A549 (cell line): ENCODE measurements at regions not wholly inside any gene's neighbourhood (a gene's known extent, or its start where the extent isn't known, plus 50 kb on each side); places are given as distances from the start of the nearest gene placed in this dataset.

Experiments
- ATAC-seq, 2 experiments: fragments of 200-7000 bp in 1 of 2; fragments of >200 bp in 1 of 2; cut with Nextera tagmentation in 1 of 2; cut with Tn5 transposase in 1 of 2; 3 replicates each; pipeline versions ENCODE4 v1.8.0 to v1.9.1; 2018 to 2020; ENCODE audit warnings: mild to moderate bottlenecking in 1 of 2, moderate library complexity in 1 of 2
- CTCF ChIA-PET: fragments of 300-600 bp; sonication (Branson Sonifier 250); formaldehyde crosslinking; extraction: SDS; loops from one replicate; lab custom pipeline; 2021; ENCODE audit warnings: antibody characterized with exemption, inconsistent platforms; lab: Yijun Ruan, JAX
- POLR2A ChIA-PET: fragments of 350-600 bp; formaldehyde crosslinking; extraction: SDS; loops from one replicate; lab custom pipeline; 2021; ENCODE audit warnings: antibody characterized with exemption, inconsistent platforms; lab: Yijun Ruan, JAX
- DNase-seq, 2 experiments: peaks; one replicate each; pipeline versions ENCODE4 v3.0.0 to v3.0.0-alpha.2; 2011 to 2016; ENCODE audit warnings: low read depth in 1 of 2, low spot score in 1 of 2
- FAIRE-seq: peaks from 2 replicates; lab custom pipeline; 2011; peaks lifted over from hg19 to GRCh38; lab: Jason Lieb, UNC
- H3K27ac ChIP-seq, 2 experiments: fragments of >200 bp; sonication (Bioruptor Twin); formaldehyde crosslinking; 3 replicates each; pipeline ENCODE4 v1.5.1; 2016 to 2017
- H3K4me1 ChIP-seq: fragments of >200 bp; sonication (Bioruptor Twin); formaldehyde crosslinking; 3 replicates; pipeline ENCODE4 v1.6.1; 2016
- H3K4me2 ChIP-seq: fragments of >200 bp; sonication (Bioruptor Twin); formaldehyde crosslinking; 3 replicates; pipeline ENCODE4 v1.6.1; 2016
- H3K4me3 ChIP-seq: fragments of >200 bp; sonication (Bioruptor Twin); formaldehyde crosslinking; 3 replicates; pipeline ENCODE4 v1.5.1; 2016
- H3K9me3 ChIP-seq: fragments of >200 bp; sonication (Bioruptor Twin); formaldehyde crosslinking; 3 replicates; pipeline ENCODE4 v1.6.1; 2016
- BHLHE40 ChIP-seq: IDR thresholded peaks from 2 replicates; pipeline ENCODE4 v1.6.1; 2012; ENCODE audit warnings: low read depth, low read length, inconsistent platforms
- CBX2 ChIP-seq: fragments of 200-600 bp; sonication (generic); IDR thresholded peaks from 2 replicates; pipeline ENCODE4 v1.6.1; 2016; ENCODE audit warnings: low read depth, mild to moderate bottlenecking, borderline replicate concordance
- CEBPB ChIP-seq, 2 experiments: fragments of >200 bp in 1 of 2; sonication (Bioruptor Twin) in 1 of 2; formaldehyde crosslinking in 1 of 2; IDR thresholded peaks; 2 replicates each; pipeline ENCODE4 v1.6.1; 2012 to 2016
- CHD2 ChIP-seq: fragments of 150-350 bp; IDR thresholded peaks from 2 replicates; pipeline ENCODE4 v1.6.1; 2014; ENCODE audit warnings: low read length; ENCODE audit not compliant: partially characterized antibody
- FOSB ChIP-seq: fragments of 250-450 bp; sonication (Bioruptor Pico); IDR thresholded peaks from 2 replicates; pipeline ENCODE4 v1.5.0; 2020; ENCODE audit warnings: mild to moderate bottlenecking, moderate library complexity
- HES2 ChIP-seq: fragments of >200 bp; sonication (Bioruptor Twin); formaldehyde crosslinking; IDR thresholded peaks from 2 replicates; pipeline ENCODE4 v1.6.1; 2016
- HEYL ChIP-seq: fragments of 250-450 bp; sonication (Bioruptor Pico); IDR thresholded peaks from 2 replicates; pipeline ENCODE4 v1.8.0; 2021; ENCODE audit warnings: mild to moderate bottlenecking, moderate library complexity
- HOXA7 ChIP-seq: fragments of 250-450 bp; sonication (Bioruptor Pico); IDR thresholded peaks from 2 replicates; pipeline ENCODE4 v1.5.0; 2020; ENCODE audit warnings: mild to moderate bottlenecking, moderate library complexity
- MAX ChIP-seq: IDR thresholded peaks from 2 replicates; pipeline ENCODE4 v1.6.1; 2012
- MAZ ChIP-seq: fragments of 150-350 bp; IDR thresholded peaks from 2 replicates; pipeline ENCODE4 v1.6.1; 2014; ENCODE audit warnings: antibody characterized with exemption, low read depth, low read length, borderline replicate concordance
- NFE2L2 ChIP-seq: fragments of 150-350 bp; conservative IDR thresholded peaks from 2 replicates; pipeline ENCODE4 v1.6.1; 2014; ENCODE audit warnings: low read length
- NPAS2 ChIP-seq: fragments of 250-450 bp; sonication (Bioruptor Pico); IDR thresholded peaks from 2 replicates; pipeline ENCODE4 v1.8.0; 2022; ENCODE audit warnings: mild to moderate bottlenecking, moderate library complexity, borderline replicate concordance
- NR3C1 ChIP-seq: fragments of >200 bp; sonication (Bioruptor Twin); formaldehyde crosslinking; IDR thresholded peaks from 3 replicates; pipeline ENCODE4 v1.6.1; 2017
- PBX3 ChIP-seq: IDR thresholded peaks from 2 replicates; pipeline ENCODE4 v1.6.1; 2012
- PHF8 ChIP-seq: fragments of 200-600 bp; sonication (generic); IDR thresholded peaks from 2 replicates; pipeline ENCODE4 v1.6.1; 2016; ENCODE audit warnings: low read depth, mild to moderate bottlenecking, antibody characterized with exemption, moderate library complexity, borderline replicate concordance
- POLR2A ChIP-seq: IDR thresholded peaks from 2 replicates; pipeline ENCODE4 v1.6.1; 2012; ENCODE audit warnings: mild to moderate bottlenecking, low read length
- POLR2AphosphoS2 ChIP-seq: conservative IDR thresholded peaks from 2 replicates; pipeline ENCODE4 v1.6.1; 2012; ENCODE audit warnings: low read length, improper control_type of control experiment, inconsistent platforms
- RAD21 ChIP-seq, 2 experiments: fragments of >200 bp in 1 of 2; sonication (Bioruptor Twin) in 1 of 2; formaldehyde crosslinking in 1 of 2; IDR thresholded peaks in 1 of 2; conservative IDR thresholded peaks in 1 of 2; 2 replicates in 1 of 2; 3 replicates in 1 of 2; pipeline ENCODE4 v1.6.1; 2012 to 2018; ENCODE audit warnings: inconsistent platforms in 1 of 2
- RARB ChIP-seq: fragments of 250-450 bp; sonication (Bioruptor Pico); IDR thresholded peaks from 2 replicates; pipeline ENCODE4 v1.8.0; 2021; ENCODE audit warnings: mild to moderate bottlenecking, moderate library complexity
- RNF2 ChIP-seq: fragments of 200-600 bp; sonication (generic); IDR thresholded peaks from 2 replicates; pipeline ENCODE4 v1.6.1; 2016; ENCODE audit warnings: low read depth, mild to moderate bottlenecking, antibody characterized with exemption, moderate library complexity, borderline replicate concordance
- ZNF302 ChIP-seq: fragments of 250-450 bp; sonication (Bioruptor Pico); IDR thresholded peaks from 2 replicates; pipeline ENCODE4 v1.9.0; 2021; ENCODE audit warnings: inconsistent platforms, mild to moderate bottlenecking, moderate library complexity
- WGBS: methylation state at CpG from one replicate; pipeline ENCODE4 v1.1.6; 2017; ENCODE audit errors: missing lambda C conversion rate; 5-methylcytosine and 5-hydroxymethylcytosine counted together
- TF ChIP-seq, protein P1 (sequence below): fragments of 250-450 bp; sonication (Bioruptor Pico); IDR thresholded peaks from 2 replicates; pipeline ENCODE4 v1.5.0; 2021; ENCODE audit warnings: mild to moderate bottlenecking, moderate library complexity, borderline replicate concordance
- TF ChIP-seq, protein P2 (sequence below): fragments of >200 bp; sonication (Bioruptor Twin); formaldehyde crosslinking; IDR thresholded peaks from 3 replicates; pipeline ENCODE4 v1.6.1; 2016
- TF ChIP-seq, protein P3 (sequence below): fragments of 150-350 bp; IDR thresholded peaks from 2 replicates; pipeline ENCODE4 v1.6.1; 2014; ENCODE audit warnings: low read depth, mild to moderate bottlenecking, low read length

GRCh38 chr3:65114041-65114440, 426.2 kb upstream of the ADAMTS9 start:
- TF ChIP-seq MAZ (no peak), HEYL (CRISPR knock-in tag) (no peak), CHD2 (no peak), NFE2L2 (no peak), RARB (CRISPR knock-in tag) (no peak), HOXA7 (no peak), BHLHE40 (no peak), RAD21 (conservative IDR thresholded peaks at IDR 0.05 in 1 of 2, IDR thresholded peaks at IDR 0.05 in 1 of 2) (no peak), CEBPB (IDR thresholded peaks at IDR 0.05) (no peak), CBX2 (no peak), HES2 (no peak), ZNF302 (CRISPR knock-in tag) (no peak), NPAS2 (CRISPR knock-in tag) (no peak)
- TF ChIP-seq, protein P1, sequence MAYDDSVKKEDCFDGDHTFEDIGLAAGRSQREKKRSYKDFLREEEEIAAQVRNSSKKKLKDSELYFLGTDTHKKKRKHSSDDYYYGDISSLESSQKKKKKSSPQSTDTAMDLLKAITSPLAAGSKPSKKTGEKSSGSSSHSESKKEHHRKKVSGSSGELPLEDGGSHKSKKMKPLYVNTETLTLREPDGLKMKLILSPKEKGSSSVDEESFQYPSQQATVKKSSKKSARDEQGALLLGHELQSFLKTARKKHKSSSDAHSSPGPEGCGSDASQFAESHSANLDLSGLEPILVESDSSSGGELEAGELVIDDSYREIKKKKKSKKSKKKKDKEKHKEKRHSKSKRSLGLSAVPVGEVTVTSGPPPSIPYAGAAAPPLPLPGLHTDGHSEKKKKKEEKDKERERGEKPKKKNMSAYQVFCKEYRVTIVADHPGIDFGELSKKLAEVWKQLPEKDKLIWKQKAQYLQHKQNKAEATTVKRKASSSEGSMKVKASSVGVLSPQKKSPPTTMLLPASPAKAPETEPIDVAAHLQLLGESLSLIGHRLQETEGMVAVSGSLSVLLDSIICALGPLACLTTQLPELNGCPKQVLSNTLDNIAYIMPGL (CRISPR knock-in tag) = no peak
- TF ChIP-seq, protein P2, sequence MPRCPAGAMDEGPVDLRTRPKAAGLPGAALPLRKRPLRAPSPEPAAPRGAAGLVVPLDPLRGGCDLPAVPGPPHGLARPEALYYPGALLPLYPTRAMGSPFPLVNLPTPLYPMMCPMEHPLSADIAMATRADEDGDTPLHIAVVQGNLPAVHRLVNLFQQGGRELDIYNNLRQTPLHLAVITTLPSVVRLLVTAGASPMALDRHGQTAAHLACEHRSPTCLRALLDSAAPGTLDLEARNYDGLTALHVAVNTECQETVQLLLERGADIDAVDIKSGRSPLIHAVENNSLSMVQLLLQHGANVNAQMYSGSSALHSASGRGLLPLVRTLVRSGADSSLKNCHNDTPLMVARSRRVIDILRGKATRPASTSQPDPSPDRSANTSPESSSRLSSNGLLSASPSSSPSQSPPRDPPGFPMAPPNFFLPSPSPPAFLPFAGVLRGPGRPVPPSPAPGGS = no peak
- Histone ChIP-seq H3K4me3 (no peak overlapping the region), H3K9me3 (no peaks in the 10 kb centered on the region), H3K4me2 (no peak overlapping the region), H3K4me1 (no peaks in the 10 kb centered on the region), H3K27ac (no peak overlapping the region)
- DNase-seq (no peak), FAIRE-seq (no peak), ATAC-seq (no peak)
- ChIA-PET CTCF (no interaction called here), POLR2A (no interaction called here)

GRCh38 chr3:65112751-65113300, 425.0 kb upstream of the ADAMTS9 start:
- no peak overlapping the region for H3K4me2 ChIP-seq
- H3K4me3 ChIP-seq = no peak overlapping the region
- no peak for DNase-seq
- CTCF ChIA-PET = no interaction called here
- H3K27ac ChIP-seq = no peak overlapping the region
- no peak for TF ChIP-seq RNF2
- no peak for TF ChIP-seq HEYL (CRISPR knock-in tag)
- no peak for TF ChIP-seq NR3C1
- TF ChIP-seq POLR2AphosphoS2 = no peak
- TF ChIP-seq, protein P3, sequence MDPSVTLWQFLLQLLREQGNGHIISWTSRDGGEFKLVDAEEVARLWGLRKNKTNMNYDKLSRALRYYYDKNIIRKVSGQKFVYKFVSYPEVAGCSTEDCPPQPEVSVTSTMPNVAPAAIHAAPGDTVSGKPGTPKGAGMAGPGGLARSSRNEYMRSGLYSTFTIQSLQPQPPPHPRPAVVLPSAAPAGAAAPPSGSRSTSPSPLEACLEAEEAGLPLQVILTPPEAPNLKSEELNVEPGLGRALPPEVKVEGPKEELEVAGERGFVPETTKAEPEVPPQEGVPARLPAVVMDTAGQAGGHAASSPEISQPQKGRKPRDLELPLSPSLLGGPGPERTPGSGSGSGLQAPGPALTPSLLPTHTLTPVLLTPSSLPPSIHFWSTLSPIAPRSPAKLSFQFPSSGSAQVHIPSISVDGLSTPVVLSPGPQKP = no peak
- TF ChIP-seq PHF8 = no peak
- no peak for TF ChIP-seq MAX
- TF ChIP-seq RARB (CRISPR knock-in tag) = no peak
- no peak for TF ChIP-seq POLR2A
- no peak for TF ChIP-seq FOSB (CRISPR knock-in tag)
- no peak for TF ChIP-seq PBX3
- TF ChIP-seq, all 56 proteins: peak for 0
- H3K4me1 ChIP-seq = no peaks in the 10 kb centered on the region
- 24% methylated on average over 6 of the region's 6 CpGs for WGBS
- POLR2A ChIA-PET = no interaction called here
- ATAC-seq = no peak
- no peaks in the 10 kb centered on the region for H3K9me3 ChIP-seq
- no peak for FAIRE-seq
